Activated T-cell treated with anti-CD3 and anti-CD28 coated beads for 4 hours (primary cell): ENCODE measurements at regions not wholly inside any gene's neighbourhood (a gene's known extent, or its start where the extent isn't known, plus 50 kb on each side); places are given as distances from the start of the nearest gene placed in this dataset.

Source experiments
- DNase-seq: peaks from one replicate; pipeline ENCODE4 v3.0.0-alpha.2; 2020

DNA sequence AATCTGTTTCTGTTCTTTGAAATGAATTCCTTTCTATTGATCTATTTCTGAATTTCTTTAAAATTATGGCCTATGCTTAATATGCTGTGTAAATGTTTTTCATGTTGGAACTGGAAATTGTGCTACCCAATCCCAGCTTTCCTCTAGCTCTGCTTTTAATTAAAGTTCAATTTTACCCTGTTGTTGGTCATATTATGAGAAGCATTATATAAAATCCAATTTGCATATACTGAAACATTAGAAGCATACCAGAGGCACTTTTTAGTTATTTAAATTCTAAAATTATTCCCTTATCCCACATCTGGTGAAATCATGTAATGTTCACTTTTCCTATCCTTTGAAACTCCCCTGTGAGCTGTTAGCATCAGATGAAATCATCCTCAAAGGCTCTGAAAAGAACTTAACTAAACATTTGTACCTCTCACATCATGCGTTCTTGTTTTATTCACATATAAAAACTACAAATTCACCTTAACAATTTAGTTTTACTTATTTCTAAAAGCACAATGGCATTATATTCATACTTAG, 160.6 kb upstream of the COL21A1 start:
- no peak for DNase-seq

DNA sequence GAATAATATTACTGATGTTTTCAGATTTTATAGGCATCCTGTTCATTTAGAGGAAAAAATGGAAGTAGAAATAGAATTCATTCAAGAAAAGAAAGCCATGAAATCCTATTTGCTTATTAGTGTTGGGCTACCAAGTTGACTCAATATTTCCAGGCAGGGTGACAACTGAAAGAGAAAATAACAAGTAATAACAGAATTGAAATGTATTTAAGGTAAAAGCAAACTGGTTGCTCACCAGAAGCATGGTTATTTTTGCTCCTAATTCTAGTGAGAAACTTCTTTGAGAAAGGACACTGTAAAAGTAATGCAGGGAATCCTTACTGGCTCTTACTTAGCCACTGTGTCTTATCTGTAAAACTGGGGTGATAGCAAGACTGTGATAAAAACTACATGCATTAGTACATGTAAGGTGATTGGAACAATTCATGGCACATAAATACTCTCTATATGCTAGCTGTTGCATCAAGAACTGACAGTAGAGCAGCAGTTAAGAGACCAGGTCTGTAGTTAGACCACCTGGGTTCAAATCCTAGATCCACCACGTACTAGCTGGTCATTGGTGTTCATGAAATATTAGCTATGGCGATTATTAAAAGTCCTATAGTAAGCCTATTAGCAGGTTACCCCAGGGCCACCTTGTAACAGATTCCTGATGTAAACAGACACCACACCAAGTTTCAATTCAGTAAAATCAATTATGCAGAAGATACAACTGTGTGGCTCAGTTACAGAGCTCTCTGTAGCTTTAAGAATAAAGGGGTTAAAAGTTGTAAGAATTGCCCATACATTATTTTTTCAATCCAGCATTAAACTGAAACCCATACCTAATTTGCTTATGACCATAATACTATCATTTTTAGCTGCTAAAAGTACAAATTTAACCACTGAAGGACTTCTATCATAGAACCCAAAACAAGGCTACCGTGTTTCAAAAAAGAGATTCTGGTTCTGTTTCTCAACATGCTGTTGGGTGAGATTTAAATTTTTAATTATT, 159.2 kb upstream of the COL21A1 start:
- DNase-seq, result no peak

DNA sequence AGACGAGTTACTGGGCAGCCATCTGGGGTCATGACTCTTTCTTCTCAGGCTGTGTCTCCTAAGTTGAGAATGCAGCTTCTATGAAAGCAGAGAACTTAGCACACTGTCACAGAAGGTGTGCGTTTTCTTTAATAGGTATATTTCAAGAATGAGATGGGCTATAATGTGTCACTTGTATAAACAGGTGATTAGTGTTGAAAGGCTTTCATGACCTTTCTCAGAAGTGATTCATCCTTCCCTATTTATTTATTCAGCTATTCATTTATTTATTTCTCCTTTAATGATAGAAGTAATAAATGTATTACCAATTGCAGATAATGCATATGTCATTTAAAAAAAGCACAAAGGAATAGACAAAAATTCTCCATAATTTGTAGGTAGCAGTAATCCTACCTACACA, 157.2 kb upstream of the COL21A1 start:
- no peak for DNase-seq

DNA sequence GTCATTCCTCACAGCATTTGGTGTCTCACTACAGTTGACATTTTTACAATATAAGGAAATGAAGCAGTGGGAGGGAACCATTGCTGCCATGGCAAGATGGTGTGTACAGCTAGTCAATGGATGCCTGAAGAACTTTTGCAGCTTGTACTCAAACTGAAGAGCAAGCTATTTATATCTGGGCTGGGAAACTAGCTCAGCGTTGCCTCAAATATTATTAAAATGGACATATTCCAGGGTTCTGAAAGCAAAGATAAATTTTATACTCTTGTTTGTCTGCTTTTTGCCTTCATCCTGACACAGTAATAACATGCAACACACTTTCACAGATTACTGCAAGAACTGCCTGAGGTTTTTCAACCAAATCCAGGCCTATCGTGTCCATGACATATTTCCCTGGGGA, 156.4 kb upstream of the COL21A1 start:
- no peak for DNase-seq

DNA sequence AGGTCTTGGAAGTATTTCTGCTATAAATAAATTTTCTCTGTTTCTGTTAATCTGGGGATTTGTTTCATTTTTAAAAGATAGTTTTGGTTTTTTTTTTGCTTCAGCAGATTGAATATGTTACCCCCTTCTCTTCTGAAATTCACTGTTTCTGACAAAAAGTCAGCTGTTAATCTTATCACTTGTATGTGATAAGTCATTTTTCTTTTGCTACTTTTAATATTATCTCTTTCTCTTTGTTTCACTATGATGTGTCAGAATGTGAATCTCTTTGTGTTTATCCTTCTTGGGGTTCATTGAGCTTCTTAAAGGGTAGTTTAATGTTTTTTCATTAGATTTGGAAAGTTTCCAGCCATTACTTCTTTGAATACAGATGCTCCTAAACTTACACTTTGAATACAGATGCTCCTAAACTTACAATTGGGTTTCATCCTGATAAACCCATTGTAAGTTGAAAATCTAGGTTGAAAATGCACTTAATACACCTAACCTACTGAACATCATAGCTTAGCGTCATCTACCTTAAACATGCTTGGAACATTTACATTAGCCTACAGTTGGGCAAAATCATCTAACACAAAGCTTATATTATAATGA, 154.2 kb upstream of the COL21A1 start:
- no peak for DNase-seq

DNA sequence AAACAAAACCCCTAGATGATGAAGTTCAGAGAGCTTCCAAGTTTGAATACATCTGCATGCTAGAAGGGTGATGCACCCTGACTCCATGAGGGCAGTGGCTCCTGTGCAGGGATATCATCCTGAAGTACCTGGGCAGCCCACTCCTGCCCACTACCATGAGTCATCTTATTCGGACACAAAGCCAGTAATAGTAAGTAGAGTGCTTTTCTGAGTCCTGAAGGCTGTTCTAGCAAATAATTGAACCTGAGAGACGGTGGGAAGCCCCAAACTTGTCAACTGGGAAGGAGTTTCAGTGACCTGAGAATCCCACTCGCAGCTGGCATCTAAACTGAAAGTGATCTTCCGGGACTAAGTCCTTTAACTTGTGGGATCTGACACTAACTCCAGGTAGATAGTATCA, 152.9 kb upstream of the COL21A1 start:
- DNase-seq, result no peak

DNA sequence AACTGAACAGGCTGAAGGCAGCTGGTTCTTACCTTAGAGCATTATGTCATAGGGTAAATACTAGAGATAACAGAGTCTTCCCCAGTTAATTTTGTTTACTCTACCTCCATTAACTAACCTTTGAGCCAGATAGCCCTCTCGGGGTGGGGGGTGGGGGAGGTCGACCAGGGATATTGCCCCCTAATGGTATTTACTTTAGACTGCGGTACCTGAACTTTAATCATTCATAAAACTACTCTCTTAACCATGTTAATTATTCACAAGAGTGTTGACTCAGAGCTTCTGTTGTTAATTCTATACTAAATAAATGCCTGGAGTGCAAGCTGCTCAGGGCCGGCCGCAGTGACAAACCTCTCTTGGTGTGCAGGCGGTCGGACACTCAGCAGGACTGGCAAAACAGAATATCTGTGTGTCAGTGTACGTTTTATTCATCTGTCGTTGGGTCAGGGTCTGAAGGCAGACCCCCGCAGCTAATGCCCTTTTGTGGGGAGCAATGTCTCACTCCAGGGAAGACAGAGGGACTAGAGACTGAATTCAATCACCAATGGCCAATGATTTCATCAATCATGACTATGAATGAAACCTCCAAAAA, 152.4 kb upstream of the COL21A1 start:
- no peak for DNase-seq

DNA sequence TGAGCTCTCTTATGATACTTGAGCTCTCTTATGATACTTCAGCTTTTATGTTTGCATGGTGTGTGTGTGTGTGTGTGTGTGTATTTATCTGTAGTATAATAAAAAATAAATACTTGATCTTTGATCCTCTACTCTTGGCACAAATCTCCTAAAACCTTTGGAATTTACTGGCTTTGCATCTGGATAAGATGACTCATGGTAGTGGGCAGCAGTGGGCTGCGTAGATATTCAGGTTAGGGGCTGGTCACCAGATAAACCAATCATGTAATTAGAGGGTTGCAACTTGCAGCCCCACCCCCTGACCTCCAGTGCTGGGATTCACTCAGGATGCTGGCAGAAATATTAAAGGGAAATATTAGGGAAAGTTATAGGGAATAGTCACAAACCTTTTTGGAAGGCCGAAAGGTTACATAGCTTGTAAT, 151.9 kb upstream of the COL21A1 start:
- no peak for DNase-seq

DNA sequence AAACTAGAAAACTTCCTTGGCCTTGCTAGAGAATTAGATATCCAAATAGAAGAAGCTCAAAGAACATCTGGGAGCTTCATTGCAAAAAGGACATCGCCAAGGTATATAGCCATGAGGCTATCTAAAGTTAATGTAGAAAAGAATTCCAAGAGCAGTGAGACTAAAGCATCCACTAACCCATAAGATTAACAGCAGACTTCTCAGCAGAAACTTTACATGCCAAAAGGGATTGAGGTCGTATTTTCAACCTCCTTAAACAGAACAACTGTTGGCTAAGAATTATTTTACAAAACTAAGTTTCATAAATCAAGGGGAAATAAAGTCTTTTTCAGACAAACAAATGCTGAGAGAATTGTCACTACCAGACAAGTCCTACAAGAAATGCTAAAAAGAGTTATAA, 149.1 kb upstream of the COL21A1 start:
- DNase-seq, result no peak

DNA sequence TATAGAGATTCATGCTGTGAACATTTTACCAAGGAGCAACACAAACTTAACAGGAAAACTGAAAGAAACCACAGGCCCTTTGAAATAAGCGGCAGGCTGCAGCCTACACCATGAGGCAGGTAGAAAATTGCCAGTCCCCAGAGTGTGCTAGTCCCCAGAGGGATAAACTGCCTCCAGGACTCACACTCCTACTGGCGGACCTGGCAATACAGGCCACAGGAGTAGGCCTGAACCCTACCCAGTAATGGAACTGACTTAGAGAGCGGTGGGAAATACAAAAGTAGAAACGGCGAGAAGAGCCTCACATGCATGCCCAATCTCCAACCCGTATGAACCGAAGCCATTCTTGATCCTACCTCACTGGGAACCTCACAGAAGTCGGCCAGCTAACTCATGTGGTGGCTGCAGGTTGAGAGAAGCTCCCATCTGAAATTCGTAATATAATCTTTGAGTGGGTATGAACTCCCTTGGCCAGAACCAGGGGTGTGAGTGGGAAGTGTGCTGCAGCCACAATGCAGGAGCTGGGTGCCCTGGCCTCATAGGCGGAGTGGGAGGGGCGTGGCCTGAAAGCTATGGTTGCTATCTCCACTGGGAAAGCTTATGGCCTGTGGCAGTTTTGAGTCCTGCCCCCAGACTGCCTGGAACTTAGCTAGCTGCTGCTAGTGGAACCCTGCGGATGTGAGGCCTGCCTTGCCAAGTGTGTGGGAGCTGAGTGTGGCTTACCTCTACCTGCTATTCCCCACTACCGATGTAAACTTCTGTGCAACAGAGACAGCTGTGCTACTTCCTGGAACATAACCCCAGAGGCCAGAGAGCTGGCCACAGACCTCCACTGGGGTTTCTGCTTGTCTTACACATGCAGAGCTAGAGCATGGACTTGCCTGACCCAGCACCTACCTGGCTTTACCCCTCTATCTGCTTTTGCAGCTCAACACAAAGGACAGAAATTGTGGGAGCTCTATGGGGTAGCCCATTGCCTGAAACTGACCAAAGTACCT, 146.5 kb upstream of the COL21A1 start:
- DNase-seq, result no peak

DNA sequence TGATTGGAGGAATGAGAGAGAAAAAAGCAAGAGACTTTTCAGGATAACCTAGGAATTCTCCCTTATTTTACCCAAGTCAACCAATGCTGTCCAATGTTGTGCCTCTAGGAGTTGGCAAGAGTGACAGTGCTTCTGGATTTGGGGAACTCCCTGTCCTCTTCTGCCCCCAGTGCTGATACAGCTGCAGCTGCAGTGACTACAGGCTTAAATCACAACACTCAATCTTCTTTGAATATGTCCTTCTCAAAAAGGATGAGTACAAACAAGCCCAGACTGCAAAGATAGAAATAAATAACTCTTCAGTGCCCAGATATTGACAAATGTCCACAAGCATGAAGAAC, 141.0 kb upstream of the COL21A1 start:
- DNase-seq, result no peak

DNA sequence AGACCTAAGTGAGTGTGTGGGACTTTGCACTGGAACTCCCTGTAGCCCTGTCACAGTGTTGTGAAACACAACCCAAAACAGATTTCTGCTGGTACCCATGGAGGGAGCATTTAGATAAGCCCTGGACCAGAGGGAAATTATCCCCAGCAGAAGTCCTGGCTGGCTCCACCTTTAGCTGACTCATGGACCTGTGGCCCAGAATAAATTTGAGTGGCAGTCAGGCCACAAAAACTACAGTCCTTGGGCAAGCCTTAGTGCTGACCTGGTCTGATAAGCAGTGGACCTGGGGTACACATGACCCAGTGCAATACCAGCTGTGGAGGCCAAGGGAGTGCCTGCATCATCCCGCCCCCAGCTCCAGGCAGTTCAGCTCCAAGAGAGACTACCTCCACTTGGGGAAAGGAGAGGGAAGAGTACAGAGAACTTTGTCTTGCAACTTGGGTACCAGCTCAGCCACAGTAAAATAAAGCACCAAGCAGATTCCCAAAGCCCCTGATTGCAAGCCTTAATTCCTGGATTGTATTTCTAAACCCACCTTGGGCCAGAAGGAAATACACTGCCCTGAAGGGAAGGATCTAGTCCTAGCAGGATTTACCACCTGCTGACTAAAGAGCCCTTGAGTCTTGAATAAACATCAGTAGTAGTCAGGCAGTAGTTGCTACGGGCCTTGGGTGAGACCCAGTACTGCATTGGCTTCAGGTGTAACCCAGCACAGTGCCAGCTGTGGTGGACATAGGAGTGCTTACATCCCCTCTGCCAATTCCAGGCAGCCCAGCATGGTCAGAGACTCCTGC, 140.4 kb upstream of the COL21A1 start:
- DNase-seq, result no peak

DNA sequence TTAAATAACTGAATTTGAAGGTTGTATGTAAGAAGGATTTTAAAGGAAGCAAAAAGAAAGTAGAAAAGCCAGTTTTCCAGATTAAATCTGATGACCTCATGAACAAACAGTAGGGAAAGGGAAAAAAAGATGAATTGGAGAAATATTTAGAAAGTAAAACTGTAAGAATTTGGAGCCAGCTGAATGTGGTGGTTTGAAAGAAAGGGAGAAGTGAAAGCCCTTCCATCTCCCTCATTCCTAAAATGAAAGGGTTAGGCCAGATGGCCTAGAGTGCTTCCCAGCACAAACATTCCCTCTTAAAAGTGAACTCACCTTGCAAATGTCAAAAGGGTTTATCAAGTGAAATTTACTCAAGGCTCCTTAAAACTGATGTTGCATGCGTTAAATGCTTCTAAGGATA, 139.3 kb upstream of the COL21A1 start:
- no peak for DNase-seq

DNA sequence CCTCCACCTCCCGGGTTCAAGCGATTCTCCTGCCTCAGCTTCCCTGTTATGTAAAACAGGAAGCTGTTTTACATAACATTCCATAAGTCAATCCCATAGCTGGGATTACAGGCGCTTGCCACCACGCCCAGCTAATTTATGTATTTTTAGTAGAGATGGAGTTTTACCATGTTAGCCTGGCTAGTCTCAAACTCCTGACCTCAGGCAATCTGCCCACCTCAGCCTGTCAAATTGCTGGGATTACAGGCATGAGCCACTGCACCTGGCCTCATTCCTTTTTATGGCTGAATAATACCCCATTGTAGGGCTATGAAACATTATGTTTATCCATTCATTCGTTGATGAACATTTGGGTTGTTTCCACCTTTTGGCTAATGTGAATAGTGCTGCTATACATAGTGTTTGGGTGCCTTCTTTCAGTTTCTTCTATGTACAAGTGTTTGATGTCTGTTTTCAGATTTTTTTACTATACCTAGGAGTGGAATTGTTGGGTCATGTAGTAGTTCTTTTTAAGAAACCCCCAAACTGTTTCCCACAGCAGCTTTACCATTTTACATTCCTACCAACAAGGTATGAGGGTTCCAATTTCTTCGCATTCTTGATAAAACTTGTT, 138.7 kb upstream of the COL21A1 start:
- no peak for DNase-seq

DNA sequence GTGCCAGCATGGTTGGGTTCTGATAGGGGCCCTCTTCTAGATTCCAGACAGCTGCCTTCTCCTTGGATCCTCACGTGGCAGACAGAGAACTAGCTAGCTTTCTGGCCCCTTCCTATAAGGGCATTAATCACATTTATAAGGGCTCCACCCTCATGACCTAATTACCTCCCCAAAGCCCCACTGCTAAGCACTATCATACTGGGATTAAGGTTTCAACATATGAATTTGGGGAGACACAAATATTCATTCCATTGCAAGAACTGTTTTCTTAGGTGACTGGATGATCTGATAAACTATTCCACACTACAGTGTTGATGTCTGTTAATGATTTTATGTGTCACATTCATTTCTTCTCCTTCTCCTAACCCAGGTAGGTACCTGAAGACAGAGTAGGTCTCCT, 135.8 kb upstream of the COL21A1 start:
- no peak for DNase-seq

DNA sequence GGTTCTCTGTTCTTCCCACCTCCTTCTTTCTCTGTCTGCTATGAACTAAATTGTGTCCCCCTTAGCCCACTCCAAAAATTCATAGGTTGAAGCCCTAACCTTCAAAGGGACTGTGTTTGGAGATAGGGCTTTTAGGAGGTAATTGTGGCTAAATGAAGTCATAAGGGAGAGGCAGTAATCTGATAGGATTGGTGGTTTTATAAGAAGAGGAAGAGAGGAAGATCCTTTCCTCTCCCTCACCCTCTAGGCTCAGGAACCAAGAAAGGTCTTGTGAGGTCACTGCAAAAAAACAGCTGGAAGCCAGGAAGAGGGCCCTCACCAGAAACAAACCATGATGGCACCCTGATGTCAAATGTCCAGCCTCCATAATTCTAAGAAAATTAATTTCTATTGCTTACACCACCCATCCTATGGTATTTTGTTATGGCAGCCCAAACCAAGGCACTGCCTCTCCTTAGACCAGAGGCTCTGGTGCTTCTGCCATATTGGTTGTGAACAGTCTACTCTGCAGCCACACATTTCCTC, 135.1 kb upstream of the COL21A1 start:
- no peak for DNase-seq

DNA sequence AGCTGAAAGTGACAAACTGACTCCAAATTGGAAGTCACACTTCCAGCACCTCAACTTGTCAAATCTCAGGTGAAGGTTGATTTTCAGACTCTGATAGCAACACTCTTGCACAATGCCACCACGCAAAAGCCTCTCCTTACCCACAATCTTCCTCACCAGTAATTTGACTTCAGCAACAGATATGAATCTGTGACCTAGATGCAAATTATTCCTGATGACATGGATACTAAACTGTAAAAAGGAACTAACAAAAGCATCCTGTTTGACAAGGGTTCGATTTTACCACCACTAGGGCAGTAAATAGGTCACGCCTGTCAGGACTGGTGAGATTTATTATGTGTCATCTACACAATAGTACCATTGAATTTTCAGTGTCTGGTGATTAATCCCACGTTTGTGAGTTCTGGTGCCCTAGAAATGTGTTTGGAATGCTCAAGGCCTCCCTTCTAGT, 134.4 kb upstream of the COL21A1 start:
- no peak for DNase-seq

DNA sequence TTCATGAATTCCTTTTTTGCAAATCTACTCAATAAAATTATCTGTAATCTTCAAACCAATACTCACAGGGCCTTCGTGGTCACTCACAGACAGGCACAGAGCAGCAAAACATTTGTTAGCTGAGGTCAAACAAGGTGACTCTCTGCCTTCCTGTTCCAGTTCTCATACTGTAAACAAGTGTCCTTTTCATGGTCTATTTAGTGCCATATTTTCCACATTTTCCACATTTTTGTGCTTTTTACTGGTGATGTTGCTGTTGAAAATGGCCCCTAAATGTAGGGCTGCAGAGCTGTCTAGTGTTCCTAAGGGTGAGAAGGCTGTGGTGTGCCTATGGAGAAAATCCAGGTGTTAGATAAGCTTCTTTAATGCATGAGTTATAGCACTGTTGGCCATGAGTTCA, 133.1 kb upstream of the COL21A1 start:
- DNase-seq, result no peak

DNA sequence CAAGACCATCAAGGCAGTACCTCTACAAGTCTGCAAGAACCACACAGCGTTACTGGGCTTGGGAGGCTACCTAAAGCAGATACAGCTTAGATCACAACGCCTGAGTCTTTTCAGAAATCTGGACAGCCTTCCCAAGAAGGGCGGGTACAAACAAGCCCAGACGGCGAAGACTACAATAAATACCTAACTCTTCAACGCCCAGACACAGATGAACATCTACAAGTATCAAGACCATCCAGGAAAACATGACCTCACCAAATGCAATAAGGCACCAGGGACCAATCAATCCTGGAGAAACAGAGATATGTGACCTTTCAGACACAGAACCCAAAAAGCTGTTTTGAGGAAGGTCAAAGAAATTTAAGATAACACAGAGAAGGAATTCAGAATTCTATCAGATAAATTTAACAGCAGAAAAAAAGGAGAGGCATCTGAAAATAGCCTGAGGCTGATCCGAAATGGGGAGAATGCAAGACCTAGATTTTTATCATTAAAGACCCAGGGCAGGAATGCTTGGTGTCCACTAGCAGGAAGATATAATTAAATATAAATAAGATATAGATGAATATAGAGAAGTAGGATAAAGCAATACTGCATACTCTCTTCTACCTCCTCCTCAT, 131.7 kb upstream of the COL21A1 start:
- DNase-seq, result no peak

DNA sequence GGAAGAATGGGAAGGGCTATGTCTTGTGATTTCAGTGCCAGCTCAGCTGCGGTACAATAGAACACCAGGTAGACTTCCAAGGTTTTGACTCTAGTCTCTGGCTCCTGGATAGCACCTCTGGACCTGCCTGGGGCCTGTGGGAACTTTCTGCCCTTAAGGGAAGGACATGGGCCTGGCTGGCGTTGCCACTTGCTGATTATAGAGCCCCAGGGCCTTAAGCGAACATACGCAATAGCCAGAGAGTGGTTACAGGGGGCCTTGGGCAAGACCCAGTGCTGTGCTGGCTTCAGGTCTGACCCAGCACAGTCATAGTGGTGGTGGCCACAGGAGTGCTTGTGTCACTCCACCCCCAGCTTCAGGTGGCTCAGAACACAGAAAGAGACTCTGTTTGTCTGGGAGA, 131.1 kb upstream of the COL21A1 start:
- DNase-seq, result no peak

DNA sequence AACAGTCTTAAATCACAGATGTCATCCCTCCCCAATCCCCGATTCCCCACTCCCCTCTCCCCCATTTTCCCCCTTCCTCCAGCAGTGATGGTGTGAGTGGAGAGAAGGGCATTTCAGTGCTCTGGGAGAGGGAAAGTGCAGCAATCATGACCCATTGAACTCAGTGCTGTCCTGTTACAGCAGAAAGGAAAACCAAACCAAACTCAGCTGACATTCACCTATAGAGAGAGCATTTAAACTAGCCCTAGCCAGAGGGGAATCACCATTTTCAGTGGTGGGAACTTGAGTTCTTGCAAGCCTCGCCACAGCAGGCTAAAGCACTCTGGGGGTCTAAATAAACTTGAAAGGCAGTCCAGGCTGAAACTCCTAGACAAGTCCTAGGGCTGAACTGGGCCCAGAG, 129.9 kb upstream of the COL21A1 start:
- DNase-seq, result no peak
